ENCODE measurements at regions not wholly inside any gene's neighbourhood (a gene's known extent, or its start where the extent isn't known, plus 50 kb on each side); places are given as distances from the start of the nearest gene placed in this dataset.
A peak's percentile ranks its signal among the peaks of the same experiment; 100 is the strongest.

- H3K27me3 ChIP-seq (ENCODE audit: control insufficient read depth, insufficient read depth, low read length) = no peaks in the 10 kb centered on the region
- no peak overlapping the region for H3K4me3 ChIP-seq (ENCODE audit: low read length)
- H3K4me1 ChIP-seq (ENCODE audit: control insufficient read depth, insufficient read depth, low read length) = peaks cover 2% of the 10 kb centered on the region; the same call in 1 of the 2 replicates
- DNase-seq (ENCODE audit: low read depth, low spot score) = no peak
- no peaks in the 10 kb centered on the region for H3K36me3 ChIP-seq (ENCODE audit: control insufficient read depth, insufficient read depth, low read length)
- WGBS (ENCODE audit: insufficient coverage, insufficient read length) = no CpG with 5 or more reads among the region's 3 CpGs
- H3K27ac ChIP-seq (ENCODE audit: low read length) = no peak overlapping the region
- H3K9me3 ChIP-seq (ENCODE audit: control insufficient read depth, insufficient read depth, low read length) = no peaks in the 10 kb centered on the region
These were observed 1398.5 kb upstream of the CELF4 start for GRCh38 chr18:38963943-38964660.

- peak; percentile 4 for DNase-seq (ENCODE audit: low read depth, low spot score)
- H3K27ac ChIP-seq (ENCODE audit: low read length) = no peak overlapping the region
- H3K4me1 ChIP-seq (ENCODE audit: control insufficient read depth, insufficient read depth, low read length) = peaks cover 2% of the 10 kb centered on the region; the same call in 1 of the 2 replicates
- H3K9me3 ChIP-seq (ENCODE audit: control insufficient read depth, insufficient read depth, low read length) = no peaks in the 10 kb centered on the region
- H3K27me3 ChIP-seq (ENCODE audit: control insufficient read depth, insufficient read depth, low read length) = no peaks in the 10 kb centered on the region
- no CpG with 5 or more reads among the region's 1 CpG for WGBS (ENCODE audit: insufficient coverage, insufficient read length)
- no peak overlapping the region for H3K4me3 ChIP-seq (ENCODE audit: low read length)
- H3K36me3 ChIP-seq (ENCODE audit: control insufficient read depth, insufficient read depth, low read length) = no peaks in the 10 kb centered on the region
These were observed 1396.3 kb upstream of the CELF4 start for GRCh38 chr18:38961880-38962279.

GRCh38 chr18:38957736-38958135 lies 1392.1 kb upstream of the CELF4 start:
- WGBS (ENCODE audit: insufficient coverage, insufficient read length) = no CpG with 5 or more reads among the region's 1 CpG
- Histone ChIP-seq H3K36me3 (ENCODE audit: control insufficient read depth, insufficient read depth, low read length) (no peaks in the 10 kb centered on the region), H3K9me3 (ENCODE audit: control insufficient read depth, insufficient read depth, low read length) (no peaks in the 10 kb centered on the region), H3K27me3 (ENCODE audit: control insufficient read depth, insufficient read depth, low read length) (no peaks in the 10 kb centered on the region), H3K27ac (ENCODE audit: low read length) (no peak overlapping the region), H3K4me1 (ENCODE audit: control insufficient read depth, insufficient read depth, low read length) (peaks cover 2% of the 10 kb centered on the region; the same call in 1 of the 2 replicates), H3K4me3 (ENCODE audit: low read length) (no peak overlapping the region)
- no peak for DNase-seq (ENCODE audit: low read depth, low spot score)

- no peaks in the 10 kb centered on the region for H3K4me1 ChIP-seq (ENCODE audit: control insufficient read depth, insufficient read depth, low read length)
- no CpG with 5 or more reads among the region's 3 CpGs for WGBS (ENCODE audit: insufficient coverage, insufficient read length)
These were observed 1390.5 kb upstream of the CELF4 start for GRCh38 chr18:38956068-38956467.

GRCh38 chr18:38951633-38952032 lies 1386.0 kb upstream of the CELF4 start:
- H3K27ac ChIP-seq (ENCODE audit: low read length) = no peak overlapping the region
- no peaks in the 10 kb centered on the region for H3K9me3 ChIP-seq (ENCODE audit: control insufficient read depth, insufficient read depth, low read length)
- WGBS (ENCODE audit: insufficient coverage, insufficient read length) = no CpG with 5 or more reads among the region's 2 CpGs
- H3K4me1 ChIP-seq (ENCODE audit: control insufficient read depth, insufficient read depth, low read length) = peaks cover 3% of the 10 kb centered on the region
- no peaks in the 10 kb centered on the region for H3K36me3 ChIP-seq (ENCODE audit: control insufficient read depth, insufficient read depth, low read length)
- no peaks in the 10 kb centered on the region for H3K27me3 ChIP-seq (ENCODE audit: control insufficient read depth, insufficient read depth, low read length)
- DNase-seq (ENCODE audit: low read depth, low spot score) = no peak
- no peak overlapping the region for H3K4me3 ChIP-seq (ENCODE audit: low read length)

More at GRCh38 chr18:38956068-38956467, 1390.5 kb upstream of the CELF4 start:
- DNase-seq (ENCODE audit: low read depth, low spot score) = no peak
- no peak overlapping the region for H3K27ac ChIP-seq (ENCODE audit: low read length)
- no peaks in the 10 kb centered on the region for H3K27me3 ChIP-seq (ENCODE audit: control insufficient read depth, insufficient read depth, low read length)
- no peak overlapping the region for H3K4me3 ChIP-seq (ENCODE audit: low read length)
- H3K36me3 ChIP-seq (ENCODE audit: control insufficient read depth, insufficient read depth, low read length) = no peaks in the 10 kb centered on the region
- H3K9me3 ChIP-seq (ENCODE audit: control insufficient read depth, insufficient read depth, low read length) = no peaks in the 10 kb centered on the region

- no peak for DNase-seq (ENCODE audit: low read depth, low spot score)
- Histone ChIP-seq H3K27me3 (ENCODE audit: control insufficient read depth, insufficient read depth, low read length) (no peaks in the 10 kb centered on the region), H3K4me1 (ENCODE audit: control insufficient read depth, insufficient read depth, low read length) (peaks cover 3% of the 10 kb centered on the region), H3K9me3 (ENCODE audit: control insufficient read depth, insufficient read depth, low read length) (no peaks in the 10 kb centered on the region), H3K36me3 (ENCODE audit: control insufficient read depth, insufficient read depth, low read length) (no peaks in the 10 kb centered on the region), H3K4me3 (ENCODE audit: low read length) (no peak overlapping the region), H3K27ac (ENCODE audit: low read length) (no peak overlapping the region)
- no CpG with 5 or more reads among the region's 2 CpGs for WGBS (ENCODE audit: insufficient coverage, insufficient read length)
These were observed 1382.8 kb upstream of the CELF4 start for GRCh38 chr18:38948436-38948835.

- peaks cover 3% of the 10 kb centered on the region for H3K4me1 ChIP-seq (ENCODE audit: control insufficient read depth, insufficient read depth, low read length)
- no CpG with 5 or more reads among the region's 28 CpGs for WGBS (ENCODE audit: insufficient coverage, insufficient read length)
- no peak overlapping the region for H3K4me3 ChIP-seq (ENCODE audit: low read length)
- H3K27me3 ChIP-seq (ENCODE audit: control insufficient read depth, insufficient read depth, low read length) = no peaks in the 10 kb centered on the region
- no peak for DNase-seq (ENCODE audit: low read depth, low spot score)
- H3K9me3 ChIP-seq (ENCODE audit: control insufficient read depth, insufficient read depth, low read length) = no peaks in the 10 kb centered on the region
- no peak overlapping the region for H3K27ac ChIP-seq (ENCODE audit: low read length)
- H3K36me3 ChIP-seq (ENCODE audit: control insufficient read depth, insufficient read depth, low read length) = no peaks in the 10 kb centered on the region
These were observed 1378.9 kb upstream of the CELF4 start for GRCh38 chr18:38944446-38945024.

GRCh38 chr18:38941711-38942561 lies 1376.3 kb upstream of the CELF4 start:
- H3K9me3 ChIP-seq (ENCODE audit: control insufficient read depth, insufficient read depth, low read length) = no peaks in the 10 kb centered on the region
- no CpG with 5 or more reads among the region's 9 CpGs for WGBS (ENCODE audit: insufficient coverage, insufficient read length)
- no peaks in the 10 kb centered on the region for H3K27me3 ChIP-seq (ENCODE audit: control insufficient read depth, insufficient read depth, low read length)
- no peak overlapping the region for H3K27ac ChIP-seq (ENCODE audit: low read length)
- no peak for DNase-seq (ENCODE audit: low read depth, low spot score)
- H3K4me3 ChIP-seq (ENCODE audit: low read length) = no peak overlapping the region
- H3K36me3 ChIP-seq (ENCODE audit: control insufficient read depth, insufficient read depth, low read length) = no peaks in the 10 kb centered on the region
- no peaks in the 10 kb centered on the region for H3K4me1 ChIP-seq (ENCODE audit: control insufficient read depth, insufficient read depth, low read length)

- Histone ChIP-seq H3K36me3 (ENCODE audit: control insufficient read depth, insufficient read depth, low read length) (no peaks in the 10 kb centered on the region), H3K27ac (ENCODE audit: low read length) (no peak overlapping the region), H3K27me3 (ENCODE audit: control insufficient read depth, insufficient read depth, low read length) (no peaks in the 10 kb centered on the region), H3K9me3 (ENCODE audit: control insufficient read depth, insufficient read depth, low read length) (no peaks in the 10 kb centered on the region), H3K4me3 (ENCODE audit: low read length) (no peak overlapping the region), H3K4me1 (ENCODE audit: control insufficient read depth, insufficient read depth, low read length) (no peaks in the 10 kb centered on the region)
- no peak for DNase-seq (ENCODE audit: low read depth, low spot score)
- WGBS (ENCODE audit: insufficient coverage, insufficient read length) = no CpG with 5 or more reads among the region's 13 CpGs
These were observed 1375.4 kb upstream of the CELF4 start for GRCh38 chr18:38940863-38941531.

GRCh38 chr18:38940475-38940862 lies 1374.9 kb upstream of the CELF4 start:
- Histone ChIP-seq H3K9me3 (ENCODE audit: control insufficient read depth, insufficient read depth, low read length) (no peaks in the 10 kb centered on the region), H3K4me1 (ENCODE audit: control insufficient read depth, insufficient read depth, low read length) (no peaks in the 10 kb centered on the region), H3K36me3 (ENCODE audit: control insufficient read depth, insufficient read depth, low read length) (no peaks in the 10 kb centered on the region), H3K27me3 (ENCODE audit: control insufficient read depth, insufficient read depth, low read length) (no peaks in the 10 kb centered on the region), H3K4me3 (ENCODE audit: low read length) (no peak overlapping the region), H3K27ac (ENCODE audit: low read length) (no peak overlapping the region)
- no peak for DNase-seq (ENCODE audit: low read depth, low spot score)
